ENCODE measurements at regions not wholly inside any gene's neighbourhood (a gene's known extent, or its start where the extent isn't known, plus 50 kb on each side); places are given as distances from the start of the nearest gene placed in this dataset.

- no peak for TF ChIP-seq GATA3 (IDR thresholded peaks at IDR 0.05; ENCODE audit: low read depth, low read length)
- TF ChIP-seq GATA2 (IDR thresholded peaks at IDR 0.05; ENCODE audit: low read depth, low read length): no peak
These were observed 524.9 kb downstream of the SLITRK5 start for GRCh38 chr13:88196106-88196505.

Data from SH-SY5Y (cell line).